Stomach (tissue), 4 donors: ENCODE measurements at regions not wholly inside any gene's neighbourhood (a gene's known extent, or its start where the extent isn't known, plus 50 kb on each side); places are given as distances from the start of the nearest gene placed in this dataset.

Source experiments
- EP300 ChIP-seq: sonication (generic); formaldehyde crosslinking; IDR thresholded peaks from one replicate; pipeline ENCODE4 v1.6.1; 2017; ENCODE audit warnings: antibody characterized with exemption
- POLR2A ChIP-seq, 4 donors: fragments of 450-650 bp; IDR thresholded peaks; one replicate each; pipeline ENCODE4 v1.6.1; 2016; ENCODE audit warnings: antibody characterized with exemption in 4 of 4, control low read depth in 2 of 4, mild to moderate bottlenecking in 1 of 4, moderate library complexity in 1 of 4
- POLR2AphosphoS5 ChIP-seq, 3 donors: sonication (generic); formaldehyde crosslinking; IDR thresholded peaks; one replicate each; pipeline ENCODE4 v1.6.1; 2016; ENCODE audit warnings: antibody characterized with exemption in 3 of 3
- TF ChIP-seq, protein P1 (sequence below), 7 experiments: fragments of 450-650 bp in 4 of 7; fragments of 200-600 bp in 3 of 7; sonication (generic) in 3 of 7; IDR thresholded peaks; one replicate each; pipeline ENCODE4 v1.5.1; 2016 to 2019; ENCODE audit warnings: antibody characterized with exemption in 7 of 7, control low read depth in 2 of 7, mild to moderate bottlenecking in 1 of 7

GRCh38 chr13:80166352-80166751 is 174.6 kb downstream of the SPRY2 start:
- TF ChIP-seq, protein P1, sequence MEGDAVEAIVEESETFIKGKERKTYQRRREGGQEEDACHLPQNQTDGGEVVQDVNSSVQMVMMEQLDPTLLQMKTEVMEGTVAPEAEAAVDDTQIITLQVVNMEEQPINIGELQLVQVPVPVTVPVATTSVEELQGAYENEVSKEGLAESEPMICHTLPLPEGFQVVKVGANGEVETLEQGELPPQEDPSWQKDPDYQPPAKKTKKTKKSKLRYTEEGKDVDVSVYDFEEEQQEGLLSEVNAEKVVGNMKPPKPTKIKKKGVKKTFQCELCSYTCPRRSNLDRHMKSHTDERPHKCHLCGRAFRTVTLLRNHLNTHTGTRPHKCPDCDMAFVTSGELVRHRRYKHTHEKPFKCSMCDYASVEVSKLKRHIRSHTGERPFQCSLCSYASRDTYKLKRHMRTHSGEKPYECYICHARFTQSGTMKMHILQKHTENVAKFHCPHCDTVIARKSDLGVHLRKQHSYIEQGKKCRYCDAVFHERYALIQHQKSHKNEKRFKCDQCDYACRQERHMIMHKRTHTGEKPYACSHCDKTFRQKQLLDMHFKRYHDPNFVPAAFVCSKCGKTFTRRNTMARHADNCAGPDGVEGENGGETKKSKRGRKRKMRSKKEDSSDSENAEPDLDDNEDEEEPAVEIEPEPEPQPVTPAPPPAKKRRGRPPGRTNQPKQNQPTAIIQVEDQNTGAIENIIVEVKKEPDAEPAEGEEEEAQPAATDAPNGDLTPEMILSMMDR (IDR thresholded peaks at IDR 0.05), result no peak
- TF ChIP-seq POLR2A (IDR thresholded peaks at IDR 0.05) (no peak), POLR2AphosphoS5 (IDR thresholded peaks at IDR 0.05) (no peak), EP300 (no peak)
